Stimulated activated CD8-positive, alpha-beta memory T cell treated with anti-CD3 and anti-CD28 coated beads, Interleukin-7, amount 100 ng/mL, for 4 hours (primary cell): ENCODE measurements at regions not wholly inside any gene's neighbourhood (a gene's known extent, or its start where the extent isn't known, plus 50 kb on each side); places are given as distances from the start of the nearest gene placed in this dataset.

Experiments used
- DNase-seq, 2 donors: peaks; one replicate each; pipeline ENCODE4 v3.0.0-alpha.2; 2020; ENCODE audit warnings: low read depth in 2 of 2

DNA sequence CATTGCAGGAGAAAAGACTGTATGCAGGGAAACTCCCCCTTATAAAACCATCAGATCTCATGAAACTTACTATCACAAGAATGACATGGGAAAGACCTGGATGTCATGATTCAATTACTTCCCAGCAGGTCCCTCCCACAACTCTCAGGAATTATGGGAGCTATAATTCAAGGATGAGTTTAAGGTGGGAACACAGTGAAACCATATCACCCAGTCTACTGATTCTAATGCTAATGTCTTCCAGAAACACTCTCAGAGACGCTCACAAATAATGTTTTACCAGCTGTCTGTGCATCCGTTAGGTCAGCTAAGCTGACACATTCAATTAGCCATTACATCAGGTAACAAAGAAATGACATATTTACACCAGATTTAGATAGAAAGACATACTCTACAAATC lies 637.9 kb downstream of the NLGN4Y start:
- no peak for DNase-seq

DNA sequence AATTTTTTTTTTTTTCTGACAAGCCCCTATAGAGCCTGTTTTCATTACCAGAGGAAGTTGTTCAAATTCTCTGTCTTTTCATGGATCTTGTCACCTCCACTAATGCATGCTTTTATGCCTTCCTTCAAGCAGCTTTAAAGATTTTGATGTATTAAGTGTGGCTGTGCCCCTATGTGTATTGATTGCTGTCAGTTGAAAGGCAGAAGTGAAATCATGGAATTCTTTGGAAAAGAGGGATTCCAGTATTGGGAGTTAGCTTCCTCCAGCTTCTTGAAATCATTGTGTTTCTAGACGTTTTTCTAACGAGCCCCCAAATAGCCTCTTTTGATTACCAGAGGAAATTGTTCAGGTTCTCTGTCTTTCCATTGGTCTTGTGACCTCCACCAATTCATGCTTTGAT lies 655.6 kb downstream of the NLGN4Y start:
- DNase-seq: no peak

DNA sequence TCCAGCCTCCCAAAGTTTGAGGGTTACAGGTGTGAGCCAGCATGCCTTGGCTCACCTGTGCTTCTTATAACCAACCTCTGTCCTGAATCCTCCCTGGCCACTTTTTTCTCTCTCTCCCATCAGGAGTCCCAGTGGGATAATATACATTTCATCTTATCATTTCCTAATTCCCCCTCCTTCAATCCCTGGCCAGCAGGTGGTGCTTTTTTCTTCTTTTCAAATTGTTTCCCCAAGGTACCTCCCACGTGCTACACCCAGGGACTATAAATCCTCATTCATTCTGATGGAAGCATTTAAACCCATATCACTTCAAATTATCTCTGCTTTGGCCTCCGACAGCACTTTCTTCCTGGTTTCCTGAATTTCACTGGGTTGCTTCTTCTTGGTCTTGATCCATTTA lies 704.7 kb downstream of the NLGN4Y start:
- DNase-seq: no peak

DNA sequence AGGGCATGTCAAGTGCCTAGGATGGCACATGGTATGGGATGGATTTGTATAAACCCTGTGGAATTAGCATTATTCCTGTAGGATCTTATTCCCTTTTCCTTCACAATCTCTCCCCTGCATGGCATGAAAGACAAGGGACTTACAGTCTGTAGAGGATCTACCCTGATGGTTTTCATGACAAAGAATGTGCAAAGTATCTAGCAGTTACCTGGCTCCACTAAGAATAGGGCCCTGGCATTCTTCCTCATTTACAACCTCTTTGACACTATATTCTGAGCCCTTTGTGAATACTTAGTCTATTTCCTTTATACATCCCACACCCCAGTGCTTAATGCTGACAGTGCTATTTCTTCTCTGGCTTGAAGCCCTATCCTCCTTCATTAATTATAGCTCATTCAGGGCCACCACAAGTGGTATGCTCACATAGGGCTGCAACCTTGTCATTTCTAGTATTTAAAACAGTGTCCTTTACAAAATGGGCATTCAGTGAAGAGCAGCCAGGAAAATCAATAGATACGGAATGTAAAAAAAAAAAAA lies 715.3 kb downstream of the NLGN4Y start:
- no peak for DNase-seq

GRCh38 chrY:15259286-15259685 lies 735.0 kb downstream of the NLGN4Y start:
- DNase-seq: no peak

DNA sequence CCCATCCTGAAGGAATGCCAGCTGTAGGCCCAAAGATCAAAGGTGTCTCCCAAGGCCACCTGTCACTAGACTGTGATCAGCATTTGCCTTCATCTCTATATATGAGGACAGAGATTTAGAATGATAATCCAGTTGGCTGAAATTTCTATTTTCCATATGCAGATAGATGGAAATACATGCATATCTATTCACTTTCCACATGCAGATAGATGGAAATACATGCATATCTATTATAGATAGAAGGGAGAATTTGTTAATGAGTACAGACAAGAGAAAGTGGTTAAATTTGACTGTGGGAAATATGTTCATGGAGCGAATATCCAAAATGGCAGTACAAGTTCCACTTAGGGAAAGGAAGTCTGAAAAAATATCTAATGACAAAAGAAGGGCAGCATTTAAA lies 762.2 kb downstream of the NLGN4Y start:
- no peak for DNase-seq

DNA sequence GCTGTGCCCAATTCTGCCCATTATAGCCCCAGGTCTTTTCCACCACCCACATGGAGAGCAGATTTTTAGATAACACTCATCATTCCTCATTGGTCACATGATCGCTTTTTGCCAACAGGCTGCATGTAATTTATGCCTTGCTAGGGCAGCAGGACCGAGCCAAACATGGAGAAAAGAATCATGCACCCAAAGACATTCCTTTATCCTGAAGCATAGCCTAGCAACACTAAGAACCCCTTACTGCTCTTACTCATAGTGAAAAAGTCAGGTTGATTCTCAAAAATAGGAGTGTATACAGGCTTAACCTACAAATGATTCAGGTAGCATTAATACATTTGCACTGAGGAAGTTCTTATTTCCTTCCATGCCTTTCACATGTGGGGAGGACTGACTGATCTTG lies 765.5 kb downstream of the NLGN4Y start:
- no peak for DNase-seq

GRCh38 chrY:15292881-15293280 lies 768.6 kb downstream of the NLGN4Y start:
- DNase-seq: no peak

- DNase-seq: no peak
These were observed 777.5 kb downstream of the NLGN4Y start for GRCh38 chrY:15301879-15302278.

GRCh38 chrY:15312166-15312565 lies 787.8 kb downstream of the NLGN4Y start:
- DNase-seq: no peak

DNA sequence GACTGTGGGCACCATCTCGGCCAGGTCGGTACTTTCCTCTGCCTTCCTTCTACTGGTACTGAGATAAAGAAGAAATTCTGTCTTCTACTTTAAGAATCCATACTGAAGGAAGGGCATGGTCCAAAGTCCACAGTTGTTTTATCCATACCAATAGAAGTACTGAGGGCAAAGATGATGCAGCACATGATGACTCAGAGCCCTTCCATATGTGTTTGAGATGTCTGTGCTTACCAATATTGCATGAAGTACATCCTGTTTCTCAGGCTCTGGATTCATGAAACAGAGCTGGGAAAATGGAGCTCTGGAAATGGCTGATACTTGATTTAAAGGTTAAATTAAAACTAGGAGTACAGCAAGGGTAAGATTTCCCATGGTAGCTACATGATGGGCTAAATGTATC lies 799.9 kb downstream of the NLGN4Y start:
- DNase-seq: no peak

DNA sequence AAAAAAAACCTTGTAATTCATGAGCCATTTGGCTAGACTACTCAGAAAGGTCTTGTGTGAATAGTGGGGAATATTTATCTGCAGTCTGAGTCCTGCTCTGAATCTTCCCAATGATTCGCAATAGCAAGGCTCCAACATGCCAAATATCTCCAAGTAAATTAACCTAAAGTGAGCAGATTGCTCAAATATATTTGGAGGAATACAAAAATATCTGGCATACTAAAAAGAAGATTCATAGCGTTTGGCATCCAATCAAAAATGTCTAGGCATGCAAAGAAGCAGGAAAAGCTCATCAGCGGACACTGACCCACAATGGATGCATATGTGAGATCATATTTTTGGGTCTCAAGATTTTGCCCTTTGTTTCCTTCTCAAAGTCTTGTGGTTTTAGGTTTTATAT lies 800.9 kb downstream of the NLGN4Y start:
- DNase-seq: no peak

GRCh38 chrY:15326673-15327072 lies 802.3 kb downstream of the NLGN4Y start:
- no peak for DNase-seq

- no peak for DNase-seq
These were observed 804.5 kb downstream of the NLGN4Y start for GRCh38 chrY:15328848-15329247.

DNA sequence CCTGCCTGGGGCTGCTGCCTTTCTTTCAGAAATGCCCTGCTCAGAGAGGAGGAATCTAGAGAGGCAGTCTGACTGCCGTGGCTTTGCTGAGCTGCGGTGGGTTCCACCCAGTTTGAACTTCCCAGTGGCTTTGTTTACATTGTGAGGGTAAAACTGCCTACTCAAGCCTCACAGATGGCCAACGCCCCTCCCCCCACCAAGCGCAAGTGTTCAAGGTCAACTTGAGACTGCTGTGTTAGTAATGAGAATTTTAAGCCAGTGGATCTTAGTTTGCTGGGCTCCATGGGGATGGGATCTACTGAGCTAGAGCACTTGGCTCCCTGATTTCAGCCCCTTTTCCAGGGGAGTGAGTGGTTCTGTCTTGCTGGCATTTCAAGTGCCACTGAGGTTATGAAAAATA lies 819.2 kb downstream of the NLGN4Y start:
- no peak for DNase-seq

GRCh38 chrY:15345471-15346155 lies 821.3 kb downstream of the NLGN4Y start:
- DNase-seq: no peak

DNA sequence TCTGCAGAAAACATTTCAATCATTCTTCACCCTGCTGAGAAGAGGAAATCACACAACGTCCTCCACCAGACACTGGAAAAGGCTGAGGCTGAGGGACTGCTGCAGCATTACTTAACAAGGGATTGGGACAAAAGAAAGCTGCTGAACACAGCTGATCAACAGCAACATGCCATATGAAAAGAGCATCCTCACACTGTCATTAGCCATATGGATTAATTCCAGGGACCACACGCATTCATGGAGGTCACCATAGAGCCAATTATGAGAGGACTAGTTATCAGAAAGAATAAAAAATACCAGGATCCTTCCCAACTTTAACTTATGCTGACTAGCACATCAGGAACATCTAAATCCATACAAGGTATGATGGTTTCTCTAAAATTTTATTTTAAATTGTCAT lies 825.0 kb downstream of the NLGN4Y start:
- no peak for DNase-seq

GRCh38 chrY:15355321-15355720 lies 831.0 kb downstream of the NLGN4Y start:
- no peak for DNase-seq

- DNase-seq: no peak
These were observed 836.1 kb downstream of the NLGN4Y start for GRCh38 chrY:15360471-15360870.

DNA sequence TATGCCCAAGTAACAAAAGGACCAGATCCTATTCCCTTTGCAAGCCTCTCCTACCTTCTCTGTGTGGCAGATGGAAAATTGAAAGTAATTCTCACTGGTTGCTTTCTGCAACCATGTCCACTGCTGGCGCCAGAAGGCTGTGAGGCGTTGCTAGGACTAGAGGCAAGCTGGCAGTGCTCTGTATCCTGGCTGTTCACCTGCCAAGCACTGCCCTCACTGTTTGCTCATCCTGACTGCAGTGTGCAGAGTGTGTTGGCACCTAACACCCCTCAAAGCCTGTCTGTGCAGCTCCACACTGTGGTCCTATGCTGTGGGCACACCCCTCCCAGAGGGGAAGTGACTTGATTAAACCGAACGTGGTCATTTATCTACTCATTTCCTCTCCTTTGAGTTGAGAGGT lies 840.7 kb downstream of the NLGN4Y start:
- DNase-seq: no peak

DNA sequence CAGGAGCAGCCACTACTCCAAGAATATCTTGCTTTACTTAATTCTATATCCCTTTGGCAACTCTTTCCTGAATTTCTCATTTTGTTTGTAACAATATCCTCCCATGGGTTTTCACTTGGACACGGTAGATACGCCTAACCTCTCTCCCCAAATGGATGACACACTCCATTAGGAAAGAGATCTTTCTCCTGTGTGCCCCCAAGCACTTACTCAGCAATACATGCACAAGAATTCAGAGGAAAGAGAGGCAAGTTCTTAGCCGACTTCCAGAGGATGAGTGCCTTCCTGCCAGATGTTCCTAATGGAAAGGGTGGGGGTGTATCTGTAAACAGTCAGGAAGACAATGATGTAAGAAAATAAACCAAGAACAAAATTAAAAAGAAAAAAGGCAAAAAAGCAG lies 844.5 kb downstream of the NLGN4Y start:
- DNase-seq: no peak

DNA sequence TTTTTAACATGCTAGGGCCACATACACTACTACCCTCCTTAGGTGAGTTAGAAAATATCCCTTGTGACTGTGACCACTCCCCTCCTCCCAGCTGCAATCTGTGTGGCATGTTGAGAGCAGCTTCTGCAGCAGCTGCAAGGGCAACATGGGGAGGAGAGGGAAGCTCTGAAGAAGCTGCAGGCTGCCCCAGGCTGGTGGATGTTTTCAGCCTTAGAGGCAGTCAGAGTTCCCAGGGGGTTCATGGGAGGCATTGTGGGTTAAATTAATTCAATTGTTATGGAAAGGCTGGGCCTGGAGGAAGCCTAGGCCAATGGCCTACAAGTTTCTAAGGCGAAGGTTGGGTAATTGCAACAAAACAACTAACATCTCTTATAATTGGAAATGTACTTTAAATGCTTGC lies 860.8 kb downstream of the NLGN4Y start:
- no peak for DNase-seq

DNA sequence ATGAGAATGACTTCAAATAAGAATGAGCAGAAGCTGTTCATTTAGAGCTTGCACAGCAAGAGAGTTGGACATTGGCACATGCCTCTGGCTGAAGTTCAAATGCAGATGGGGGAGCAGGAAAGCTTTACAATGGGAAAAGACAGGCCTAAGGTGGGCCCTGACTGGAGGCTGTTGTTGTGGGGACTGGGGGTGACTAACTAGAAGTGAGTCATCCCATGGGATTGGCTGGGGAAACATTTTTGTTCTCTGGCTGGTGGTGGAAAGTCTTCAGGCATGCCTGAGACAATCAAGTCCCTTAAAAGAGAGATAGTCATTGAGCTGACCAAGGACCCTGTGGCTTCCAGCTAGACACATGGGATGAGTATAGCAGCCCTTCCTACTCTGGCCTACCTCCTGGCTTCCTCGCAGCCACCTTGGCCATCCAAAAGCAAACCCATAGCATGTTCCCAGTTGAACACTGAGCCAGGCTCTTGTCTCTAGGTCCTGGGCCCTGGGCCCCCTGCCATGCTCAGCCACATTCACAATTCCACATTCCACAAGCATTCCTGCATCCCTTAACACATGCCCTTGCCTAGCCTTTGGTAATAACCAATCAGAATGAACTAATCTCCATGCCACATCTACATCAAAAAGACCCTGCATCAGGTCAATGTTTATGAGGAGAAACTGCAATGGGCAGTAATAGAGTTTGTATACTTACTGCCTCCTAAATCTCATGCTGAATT lies 873.4 kb downstream of the NLGN4Y start:
- no peak for DNase-seq
